ENCODE measurements at regions not wholly inside any gene's neighbourhood (a gene's known extent, or its start where the extent isn't known, plus 50 kb on each side); places are given as distances from the start of the nearest gene placed in this dataset.

- TF ChIP-seq, protein P1, sequence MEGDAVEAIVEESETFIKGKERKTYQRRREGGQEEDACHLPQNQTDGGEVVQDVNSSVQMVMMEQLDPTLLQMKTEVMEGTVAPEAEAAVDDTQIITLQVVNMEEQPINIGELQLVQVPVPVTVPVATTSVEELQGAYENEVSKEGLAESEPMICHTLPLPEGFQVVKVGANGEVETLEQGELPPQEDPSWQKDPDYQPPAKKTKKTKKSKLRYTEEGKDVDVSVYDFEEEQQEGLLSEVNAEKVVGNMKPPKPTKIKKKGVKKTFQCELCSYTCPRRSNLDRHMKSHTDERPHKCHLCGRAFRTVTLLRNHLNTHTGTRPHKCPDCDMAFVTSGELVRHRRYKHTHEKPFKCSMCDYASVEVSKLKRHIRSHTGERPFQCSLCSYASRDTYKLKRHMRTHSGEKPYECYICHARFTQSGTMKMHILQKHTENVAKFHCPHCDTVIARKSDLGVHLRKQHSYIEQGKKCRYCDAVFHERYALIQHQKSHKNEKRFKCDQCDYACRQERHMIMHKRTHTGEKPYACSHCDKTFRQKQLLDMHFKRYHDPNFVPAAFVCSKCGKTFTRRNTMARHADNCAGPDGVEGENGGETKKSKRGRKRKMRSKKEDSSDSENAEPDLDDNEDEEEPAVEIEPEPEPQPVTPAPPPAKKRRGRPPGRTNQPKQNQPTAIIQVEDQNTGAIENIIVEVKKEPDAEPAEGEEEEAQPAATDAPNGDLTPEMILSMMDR (IDR thresholded peaks at IDR 0.05; ENCODE audit: low read depth, low read length) = no peak
- no peak for TF ChIP-seq POLR2A (IDR thresholded peaks at IDR 0.05; ENCODE audit: extremely low read depth, insufficient read length)
- TF ChIP-seq MYC (IDR thresholded peaks at IDR 0.05; ENCODE audit: low read depth, low read length) = no peak
Observed at GRCh38 chr2:42875880-42876279, 83.5 kb upstream of the HAAO start.
